Thyroid gland (tissue), 4 donors: ENCODE measurements at regions not wholly inside any gene's neighbourhood (a gene's known extent, or its start where the extent isn't known, plus 50 kb on each side); places are given as distances from the start of the nearest gene placed in this dataset.

Source experiments
- CTCF ChIP-seq, 6 experiments: fragments of 200-600 bp in 3 of 6; fragments of 450-650 bp in 3 of 6; sonication (generic) in 3 of 6; IDR thresholded peaks; one replicate each; pipeline ENCODE4 v1.5.1; 2016 to 2019; ENCODE audit warnings: antibody characterized with exemption in 6 of 6, mild to moderate bottlenecking in 2 of 6, inconsistent platforms in 1 of 6, moderate library complexity in 1 of 6
- POLR2A ChIP-seq, 2 donors: fragments of 450-650 bp; IDR thresholded peaks; one replicate each; pipeline ENCODE4 v1.6.1; 2017; ENCODE audit warnings: antibody characterized with exemption in 2 of 2, mild to moderate bottlenecking in 2 of 2, moderate library complexity in 1 of 2

GRCh38 chr2:117481608-117482007 is 332.9 kb upstream of the DDX18 start:
- TF ChIP-seq POLR2A (IDR thresholded peaks at IDR 0.05): no peak
- no peak for TF ChIP-seq CTCF (IDR thresholded peaks at IDR 0.05)
